Left lung (tissue), 4 donors: ENCODE measurements at regions not wholly inside any gene's neighbourhood (a gene's known extent, or its start where the extent isn't known, plus 50 kb on each side); places are given as distances from the start of the nearest gene placed in this dataset.

Experiments
- ATAC-seq: fragments of 200-7000 bp; cut with Tn5 transposase; one replicate; pipeline ENCODE4 v1.9.1; 2020; ENCODE audit warnings: moderate library complexity
- DNase-seq, 4 donors: peaks; one replicate each; pipeline ENCODE4 v3.0.0-alpha.2; 2013 to 2020
- H3K27ac ChIP-seq, 2 donors: fragments of 200-600 bp; sonication (generic) in 1 of 2; one replicate each; pipeline versions ENCODE4 v1.5.0 to v1.8.0; 2020 to 2021
- H3K27me3 ChIP-seq, 2 donors: fragments of 200-600 bp; sonication (generic) in 1 of 2; one replicate each; pipeline versions ENCODE4 v1.5.0 to v1.8.0; 2020 to 2021
- H3K36me3 ChIP-seq, 2 donors: fragments of 200-600 bp; sonication (generic) in 1 of 2; one replicate each; pipeline versions ENCODE4 v1.5.0 to v1.8.0; 2020 to 2021
- H3K4me1 ChIP-seq, 2 donors: fragments of 200-600 bp; one replicate each; pipeline ENCODE4 v1.8.0; 2021
- H3K4me3 ChIP-seq, 2 donors: fragments of 200-600 bp; sonication (generic) in 1 of 2; one replicate each; pipeline versions ENCODE4 v1.5.0 to v1.8.0; 2020 to 2021; ENCODE audit warnings: mild to moderate bottlenecking in 1 of 2
- H3K9me3 ChIP-seq, 2 donors: fragments of 200-600 bp; sonication (generic) in 1 of 2; one replicate each; pipeline versions ENCODE4 v1.5.0 to v1.8.0; 2020 to 2021
- CTCF ChIP-seq, 2 donors: fragments of 200-600 bp; sonication (generic) in 1 of 2; IDR thresholded peaks; one replicate each; pipeline versions ENCODE4 v1.5.0 to v1.8.0; 2021; ENCODE audit warnings: antibody characterized with exemption in 2 of 2
- intact Hi-C, 2 donors: fragments of 100-400 bp; cut with DNase I; formaldehyde crosslinking; loops; one replicate each; pipeline versions ENCODE4 v1.11.2 to v1.14.2; 2022
- donor health status: DM: no; HTN: yes; CAD: no.
- donor health status: DM: no; HTN: no; CAD: no.

- Histone ChIP-seq H3K27me3 (no peaks in the 10 kb centered on the region), H3K4me1 (no peaks in the 10 kb centered on the region), H3K4me3 (no peak overlapping the region), H3K27ac (no peak overlapping the region), H3K36me3 (no peaks in the 10 kb centered on the region), H3K9me3 (peaks cover 0 to 21% of the 10 kb centered on the region in 2 donors)
- intact Hi-C loops = no loop called here
- DNase-seq (peak in 1 of 4 donors; percentile 6), ATAC-seq (peak; percentile 88)
- no peak for TF ChIP-seq CTCF (IDR thresholded peaks at IDR 0.05)
Measured at GRCh38 chr6:85250586-85251220, 199.2 kb upstream of the NT5E start.

- ATAC-seq = no peak
- no peak for TF ChIP-seq CTCF (IDR thresholded peaks at IDR 0.05)
Measured at GRCh38 chr6:85245004-85245403, 204.9 kb upstream of the NT5E start.

DNA sequence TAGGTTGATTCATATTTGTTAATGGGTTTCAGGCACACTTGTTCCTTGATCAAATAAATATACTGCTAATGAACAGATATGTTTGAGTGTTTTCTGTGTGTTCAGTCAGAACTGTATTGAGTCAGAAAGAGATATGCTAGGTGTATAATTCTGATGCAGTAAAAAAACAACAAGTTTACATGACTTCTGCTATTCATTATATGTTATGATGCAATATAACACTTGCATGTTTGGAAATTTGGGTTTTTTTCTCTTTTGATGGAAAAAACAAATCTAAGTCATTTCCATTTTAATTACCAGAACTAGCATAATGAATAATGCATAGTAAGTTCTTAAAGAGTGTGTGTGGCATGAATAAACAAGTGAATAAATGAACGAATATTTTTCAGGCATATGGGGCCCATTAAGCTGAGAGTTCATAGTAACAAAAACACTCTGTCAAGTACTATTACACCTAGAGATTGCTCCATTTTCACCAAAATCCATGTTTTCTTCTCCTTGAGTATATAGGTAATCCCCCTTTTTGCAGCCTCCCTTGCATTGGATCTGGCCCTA, 208.3 kb upstream of the NT5E start:
- Histone ChIP-seq H3K4me3 (no peak overlapping the region), H3K36me3 (no peaks in the 10 kb centered on the region), H3K4me1 (no peaks in the 10 kb centered on the region), H3K27ac (no peak overlapping the region), H3K9me3 (no peaks in the 10 kb centered on the region), H3K27me3 (no peaks in the 10 kb centered on the region)
- intact Hi-C loops = no loop called here
- no peak for DNase-seq
- TF ChIP-seq CTCF (IDR thresholded peaks at IDR 0.05) = no peak
- no peak for ATAC-seq

More at GRCh38 chr6:85245004-85245403, 204.9 kb upstream of the NT5E start:
- Histone ChIP-seq H3K27me3 (no peaks in the 10 kb centered on the region), H3K36me3 (no peaks in the 10 kb centered on the region), H3K9me3 (peaks cover 0 to 7% of the 10 kb centered on the region in 2 donors), H3K4me3 (no peak overlapping the region), H3K27ac (no peak overlapping the region), H3K4me1 (no peaks in the 10 kb centered on the region)
- intact Hi-C loops = no loop called here
- no peak for DNase-seq

DNA sequence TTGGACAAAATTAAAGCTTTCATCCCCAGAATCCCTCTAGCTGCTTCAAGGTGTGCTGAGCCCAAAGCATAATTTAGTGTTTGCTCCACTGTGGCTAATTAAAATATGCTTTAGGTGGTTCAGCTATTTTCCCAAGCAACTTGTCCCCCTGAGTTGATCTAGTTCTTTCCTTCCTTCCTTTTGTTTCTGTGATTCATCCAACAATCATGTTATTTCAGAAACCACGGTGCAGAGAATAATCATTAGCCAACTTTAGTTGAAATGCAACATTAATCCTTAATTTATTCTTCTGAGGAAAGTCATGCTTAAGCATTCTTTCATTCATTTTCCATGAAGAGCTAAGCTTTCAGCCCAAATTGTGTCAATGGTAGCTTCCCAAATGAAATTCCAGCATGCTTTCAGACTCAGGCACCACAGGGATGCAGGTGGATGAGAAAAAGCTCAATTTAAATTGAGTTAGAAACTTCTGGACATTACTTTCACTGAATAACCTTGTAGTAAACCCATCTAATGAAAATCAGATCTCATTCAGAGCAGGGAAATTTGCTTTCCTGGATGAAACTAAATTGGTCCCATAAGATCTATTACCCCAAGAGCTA, 209.0 kb upstream of the NT5E start:
- H3K4me3 ChIP-seq = no peak overlapping the region
- intact Hi-C loops = no loop called here
- no peaks in the 10 kb centered on the region for H3K36me3 ChIP-seq
- H3K9me3 ChIP-seq = no peaks in the 10 kb centered on the region
- no peak for TF ChIP-seq CTCF (IDR thresholded peaks at IDR 0.05)
- no peak for ATAC-seq
- H3K27ac ChIP-seq = no peak overlapping the region
- H3K4me1 ChIP-seq = no peaks in the 10 kb centered on the region
- DNase-seq = no peak
- H3K27me3 ChIP-seq = no peaks in the 10 kb centered on the region

GRCh38 chr6:85237478-85237877, 212.4 kb upstream of the NT5E start:
- ATAC-seq (no peak), DNase-seq (no peak)
- H3K27me3 ChIP-seq = no peaks in the 10 kb centered on the region
- H3K4me1 ChIP-seq = no peaks in the 10 kb centered on the region
- H3K9me3 ChIP-seq = peaks cover 0 to 3% of the 10 kb centered on the region in 2 donors
- no peak overlapping the region for H3K4me3 ChIP-seq
- no peaks in the 10 kb centered on the region for H3K36me3 ChIP-seq
- intact Hi-C loops = no loop called here
- H3K27ac ChIP-seq = no peak overlapping the region
- TF ChIP-seq CTCF (IDR thresholded peaks at IDR 0.05) = no peak
